OCI-LY1 (cell line): ENCODE measurements at regions not wholly inside any gene's neighbourhood (a gene's known extent, or its start where the extent isn't known, plus 50 kb on each side); places are given as distances from the start of the nearest gene placed in this dataset.

Experiments used
- H2AFZ ChIP-seq: fragments of 200-600 bp; sonication (generic), shearing (Covaris generic); 2 replicates; pipeline ENCODE4 v1.6.0; 2014; ENCODE audit warnings: antibody characterized with exemption, mild to moderate bottlenecking, low read length
- H3F3A ChIP-seq: fragments of 200-600 bp; sonication (generic), shearing (Covaris generic); 2 replicates; pipeline ENCODE4 v1.6.0; 2014; ENCODE audit warnings: mild to moderate bottlenecking, antibody characterized with exemption, low read length, moderate library complexity; ENCODE audit not compliant: insufficient read depth
- H3K27ac ChIP-seq: fragments of 200-600 bp; sonication (generic); 2 replicates; pipeline ENCODE4 v1.5.1; 2014; ENCODE audit warnings: low read length, mixed run types, mild to moderate bottlenecking, low read depth; ENCODE audit not compliant: poor library complexity, severe bottlenecking
- H3K27me3 ChIP-seq: fragments of 200-600 bp; sonication (generic); 2 replicates; pipeline ENCODE4 v1.6.0; 2014; ENCODE audit warnings: antibody characterized with exemption, mild to moderate bottlenecking, low read length, moderate library complexity; ENCODE audit not compliant: insufficient read depth
- H3K36me3 ChIP-seq: fragments of 200-600 bp; sonication (generic); 2 replicates; pipeline ENCODE4 v1.6.1; 2014; ENCODE audit warnings: mild to moderate bottlenecking, antibody characterized with exemption, low read length, moderate library complexity, mixed read lengths; ENCODE audit not compliant: insufficient read depth
- H3K4me1 ChIP-seq: fragments of 200-600 bp; sonication (generic); 2 replicates; pipeline ENCODE4 v1.5.1; 2014; ENCODE audit warnings: mild to moderate bottlenecking, low read length, moderate library complexity; ENCODE audit not compliant: insufficient read depth, severe bottlenecking
- H3K4me2 ChIP-seq: fragments of 200-600 bp; sonication (generic), shearing (Covaris generic); 2 replicates; pipeline ENCODE4 v1.6.1; 2014; ENCODE audit warnings: low read length
- H3K4me3 ChIP-seq: fragments of 200-600 bp; sonication (generic); 2 replicates; pipeline ENCODE4 v1.5.1; 2014; ENCODE audit warnings: low read length, low read depth, mild to moderate bottlenecking, mixed read lengths; ENCODE audit not compliant: poor library complexity, severe bottlenecking
- H3K79me2 ChIP-seq: fragments of 200-600 bp; shearing (Covaris generic); 2 replicates; pipeline ENCODE4 v1.6.1; 2016; ENCODE audit warnings: mixed run types, low read length, mixed read lengths; ENCODE audit not compliant: insufficient read depth
- H3K9ac ChIP-seq: fragments of 200-600 bp; sonication (generic), shearing (Covaris generic); 2 replicates; pipeline ENCODE4 v1.6.1; 2014; ENCODE audit warnings: mild to moderate bottlenecking, low read length, mixed read lengths
- H3K9me2 ChIP-seq: fragments of 200-600 bp; sonication (generic), shearing (Covaris generic); 2 replicates; pipeline ENCODE4 v1.6.1; 2014; ENCODE audit warnings: low read depth, mild to moderate bottlenecking, low read length, mixed read lengths
- H3K9me3 ChIP-seq: fragments of 200-600 bp; shearing (Covaris generic); 2 replicates; pipeline ENCODE4 v1.6.1; 2014; ENCODE audit warnings: low read length, mixed read lengths
- H4K20me1 ChIP-seq: fragments of 200-600 bp; sonication (generic), shearing (Covaris generic); 2 replicates; pipeline ENCODE4 v1.6.0; 2016; ENCODE audit warnings: mild to moderate bottlenecking, low read length; ENCODE audit not compliant: insufficient read depth
- CTCF ChIP-seq: fragments of 200-600 bp; sonication (generic), shearing (Covaris generic); IDR thresholded peaks from 2 replicates; pipeline ENCODE4 v1.5.1; 2017; ENCODE audit warnings: mild to moderate bottlenecking, antibody characterized with exemption, low read length, moderate library complexity, mixed read lengths
- EZH2 ChIP-seq: fragments of 200-600 bp; sonication (generic), shearing (Covaris generic); IDR thresholded peaks from 2 replicates; pipeline ENCODE4 v1.8.0; 2017; ENCODE audit warnings: borderline replicate concordance, mixed run types, mild to moderate bottlenecking, antibody characterized with exemption, low read length, moderate library complexity, mixed read lengths

- no peaks in the 10 kb centered on the region for H3F3A ChIP-seq
- H3K4me3 ChIP-seq: no peak overlapping the region
- no peak overlapping the region for H3K4me2 ChIP-seq
- no peaks in the 10 kb centered on the region for H3K79me2 ChIP-seq
- no peaks in the 10 kb centered on the region for H3K9me3 ChIP-seq
- no peak for TF ChIP-seq CTCF
- TF ChIP-seq EZH2: no peak
- peaks cover 9% of the 10 kb centered on the region; the same call in 1 of the 2 replicates for H3K27me3 ChIP-seq
- no peaks in the 10 kb centered on the region for H3K9me2 ChIP-seq
- H2AFZ ChIP-seq: no peak overlapping the region
- no peaks in the 10 kb centered on the region for H3K36me3 ChIP-seq
- H4K20me1 ChIP-seq: no peaks in the 10 kb centered on the region
- no peak overlapping the region for H3K9ac ChIP-seq
- no peaks in the 10 kb centered on the region for H3K4me1 ChIP-seq
- H3K27ac ChIP-seq: no peak overlapping the region
Observed at GRCh38 chr22:48837341-48837935, 990.2 kb downstream of the BRD1 start.

- Histone ChIP-seq H3K9ac (no peak overlapping the region), H4K20me1 (no peaks in the 10 kb centered on the region), H3K27ac (no peak overlapping the region), H3K79me2 (no peaks in the 10 kb centered on the region), H3K4me1 (no peaks in the 10 kb centered on the region), H3F3A (no peaks in the 10 kb centered on the region), H3K4me2 (no peak overlapping the region), H3K9me2 (no peaks in the 10 kb centered on the region), H3K9me3 (no peaks in the 10 kb centered on the region), H3K36me3 (no peaks in the 10 kb centered on the region), H3K27me3 (peaks cover 9% of the 10 kb centered on the region; the same call in 1 of the 2 replicates), H2AFZ (no peak overlapping the region), H3K4me3 (no peak overlapping the region)
- no peak for TF ChIP-seq CTCF
- TF ChIP-seq EZH2: no peak
Observed at GRCh38 chr22:48836673-48837340, 990.9 kb downstream of the BRD1 start.

- H2AFZ ChIP-seq: no peak overlapping the region
- TF ChIP-seq CTCF (no peak), EZH2 (no peak)
- no peak overlapping the region for H3K27ac ChIP-seq
- H3K36me3 ChIP-seq: no peaks in the 10 kb centered on the region
- H3K9ac ChIP-seq: no peak overlapping the region
- peaks cover 9% of the 10 kb centered on the region; the same call in 1 of the 2 replicates for H3K27me3 ChIP-seq
- H3K9me3 ChIP-seq: no peaks in the 10 kb centered on the region
- H3K4me2 ChIP-seq: no peak overlapping the region
- no peaks in the 10 kb centered on the region for H4K20me1 ChIP-seq
- no peaks in the 10 kb centered on the region for H3K9me2 ChIP-seq
- no peaks in the 10 kb centered on the region for H3K79me2 ChIP-seq
- H3K4me3 ChIP-seq: no peak overlapping the region
- no peaks in the 10 kb centered on the region for H3K4me1 ChIP-seq
- no peaks in the 10 kb centered on the region for H3F3A ChIP-seq
Observed at GRCh38 chr22:48835857-48836672, 991.6 kb downstream of the BRD1 start.
